Lower leg skin (tissue), 3 donors: ENCODE measurements at regions not wholly inside any gene's neighbourhood (a gene's known extent, or its start where the extent isn't known, plus 50 kb on each side); places are given as distances from the start of the nearest gene placed in this dataset.
"Not testable (repeated sequence)": the region's sequence is repeated elsewhere in the genome, so short reads cannot be mapped to it uniquely, and the experiment has no call there.

Source experiments
- CTCF ChIP-seq, 3 donors: fragments of 450-650 bp; IDR thresholded peaks; one replicate each; pipeline ENCODE4 v1.5.1; 2016; ENCODE audit warnings: antibody characterized with exemption in 3 of 3, mild to moderate bottlenecking in 3 of 3, moderate library complexity in 2 of 3
- POLR2A ChIP-seq, 2 donors: fragments of 450-650 bp; IDR thresholded peaks; one replicate each; pipeline ENCODE4 v1.6.1; 2016 to 2017; ENCODE audit warnings: antibody characterized with exemption in 2 of 2, mild to moderate bottlenecking in 1 of 2, moderate library complexity in 1 of 2

DNA sequence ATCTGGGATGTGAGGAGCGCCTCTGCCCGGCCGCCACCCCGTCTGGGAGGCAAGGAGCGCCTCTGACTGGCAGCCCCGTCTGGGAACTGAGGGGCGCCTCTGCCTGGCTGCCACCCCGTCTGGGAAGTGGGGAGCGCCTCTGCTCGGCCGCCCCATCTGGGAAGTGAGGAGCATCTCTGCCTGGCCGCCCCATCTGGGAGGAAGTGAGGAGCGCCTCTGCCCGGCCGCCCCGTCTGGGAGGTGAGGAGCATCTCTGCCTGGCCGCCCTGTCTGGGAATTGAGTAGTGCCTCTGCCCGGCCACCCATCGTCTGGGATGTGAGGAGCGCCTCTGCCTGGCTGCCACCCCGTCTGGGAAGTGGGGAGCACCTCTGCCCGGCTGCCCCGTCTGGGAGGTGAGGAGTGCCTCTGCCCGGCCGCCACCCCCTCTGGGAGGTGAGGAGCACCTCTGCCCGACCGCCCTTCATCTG, 481.5 kb upstream of the GNPDA2 start:
- TF ChIP-seq POLR2A, CTCF (IDR thresholded peaks at IDR 0.05): not testable (repeated sequence)
